Neutrophil (primary cell): ENCODE measurements at regions not wholly inside any gene's neighbourhood (a gene's known extent, or its start where the extent isn't known, plus 50 kb on each side); places are given as distances from the start of the nearest gene placed in this dataset.

Source experiments
- H3K27ac ChIP-seq: fragments of 200-600 bp; sonication (generic); 2 replicates; pipeline ENCODE4 v1.5.1; 2016; ENCODE audit warnings: mild to moderate bottlenecking, moderate library complexity
- H3K27me3 ChIP-seq: fragments of 200-600 bp; sonication (generic); 2 replicates; pipeline ENCODE4 v1.6.0; 2016; ENCODE audit warnings: mild to moderate bottlenecking
- H3K36me3 ChIP-seq: fragments of 200-600 bp; sonication (generic); 2 replicates; pipeline ENCODE4 v1.5.1; 2017
- H3K4me1 ChIP-seq, 2 experiments: fragments of 200-600 bp in 1 of 2; sonication (generic) in 1 of 2; 1 replicate in 1 of 2; 2 replicates in 1 of 2; pipeline versions ENCODE4 v1.5.1 to v1.6.1; 2013 to 2016; ENCODE audit warnings: low read depth in 1 of 2, low read length in 1 of 2, mild to moderate bottlenecking in 1 of 2, moderate library complexity in 1 of 2; ENCODE audit not compliant: control insufficient read depth in 1 of 2, insufficient read depth in 1 of 2
- H3K4me3 ChIP-seq, 2 experiments: fragments of 200-600 bp in 1 of 2; sonication (generic) in 1 of 2; 1 replicate in 1 of 2; 2 replicates in 1 of 2; pipeline ENCODE4 v1.5.1; 2013 to 2016; ENCODE audit warnings: low read depth in 1 of 2, low read length in 1 of 2, mild to moderate bottlenecking in 1 of 2, moderate library complexity in 1 of 2
- H3K9me3 ChIP-seq: fragments of 200-600 bp; sonication (generic); 2 replicates; pipeline ENCODE4 v1.5.1; 2016
- TF ChIP-seq, protein P1 (sequence below): fragments of 200-600 bp; sonication (generic); IDR thresholded peaks from 2 replicates; pipeline ENCODE4 v1.5.1; 2016; ENCODE audit warnings: antibody characterized with exemption

DNA sequence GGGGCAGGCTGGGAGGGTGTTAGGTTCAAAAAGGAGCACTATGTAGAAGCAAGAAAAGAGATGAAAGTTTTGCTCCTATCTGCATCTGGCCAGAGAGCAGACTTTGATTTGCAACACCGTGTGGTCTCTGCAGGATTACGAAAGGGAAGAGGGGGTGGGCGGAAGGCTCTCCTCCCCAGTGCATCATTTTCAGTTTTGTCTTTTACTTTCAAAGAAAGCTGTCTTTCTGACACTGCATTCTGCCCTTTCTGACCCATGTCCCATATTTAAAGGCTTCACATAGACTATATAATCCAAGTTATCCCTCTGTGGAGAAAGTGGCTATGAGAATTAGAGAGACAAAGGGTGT, 126.5 kb downstream of the RHOU start:
- no peak overlapping the region for H3K27ac ChIP-seq
- H3K4me1 ChIP-seq: peaks cover 0 to 3% of the 10 kb centered on the region in 2 experiments
- no peak overlapping the region for H3K4me3 ChIP-seq
- TF ChIP-seq, protein P1, sequence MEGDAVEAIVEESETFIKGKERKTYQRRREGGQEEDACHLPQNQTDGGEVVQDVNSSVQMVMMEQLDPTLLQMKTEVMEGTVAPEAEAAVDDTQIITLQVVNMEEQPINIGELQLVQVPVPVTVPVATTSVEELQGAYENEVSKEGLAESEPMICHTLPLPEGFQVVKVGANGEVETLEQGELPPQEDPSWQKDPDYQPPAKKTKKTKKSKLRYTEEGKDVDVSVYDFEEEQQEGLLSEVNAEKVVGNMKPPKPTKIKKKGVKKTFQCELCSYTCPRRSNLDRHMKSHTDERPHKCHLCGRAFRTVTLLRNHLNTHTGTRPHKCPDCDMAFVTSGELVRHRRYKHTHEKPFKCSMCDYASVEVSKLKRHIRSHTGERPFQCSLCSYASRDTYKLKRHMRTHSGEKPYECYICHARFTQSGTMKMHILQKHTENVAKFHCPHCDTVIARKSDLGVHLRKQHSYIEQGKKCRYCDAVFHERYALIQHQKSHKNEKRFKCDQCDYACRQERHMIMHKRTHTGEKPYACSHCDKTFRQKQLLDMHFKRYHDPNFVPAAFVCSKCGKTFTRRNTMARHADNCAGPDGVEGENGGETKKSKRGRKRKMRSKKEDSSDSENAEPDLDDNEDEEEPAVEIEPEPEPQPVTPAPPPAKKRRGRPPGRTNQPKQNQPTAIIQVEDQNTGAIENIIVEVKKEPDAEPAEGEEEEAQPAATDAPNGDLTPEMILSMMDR: no peak
- H3K36me3 ChIP-seq: no peaks in the 10 kb centered on the region
- H3K9me3 ChIP-seq: no peaks in the 10 kb centered on the region
- H3K27me3 ChIP-seq: no peaks in the 10 kb centered on the region

DNA sequence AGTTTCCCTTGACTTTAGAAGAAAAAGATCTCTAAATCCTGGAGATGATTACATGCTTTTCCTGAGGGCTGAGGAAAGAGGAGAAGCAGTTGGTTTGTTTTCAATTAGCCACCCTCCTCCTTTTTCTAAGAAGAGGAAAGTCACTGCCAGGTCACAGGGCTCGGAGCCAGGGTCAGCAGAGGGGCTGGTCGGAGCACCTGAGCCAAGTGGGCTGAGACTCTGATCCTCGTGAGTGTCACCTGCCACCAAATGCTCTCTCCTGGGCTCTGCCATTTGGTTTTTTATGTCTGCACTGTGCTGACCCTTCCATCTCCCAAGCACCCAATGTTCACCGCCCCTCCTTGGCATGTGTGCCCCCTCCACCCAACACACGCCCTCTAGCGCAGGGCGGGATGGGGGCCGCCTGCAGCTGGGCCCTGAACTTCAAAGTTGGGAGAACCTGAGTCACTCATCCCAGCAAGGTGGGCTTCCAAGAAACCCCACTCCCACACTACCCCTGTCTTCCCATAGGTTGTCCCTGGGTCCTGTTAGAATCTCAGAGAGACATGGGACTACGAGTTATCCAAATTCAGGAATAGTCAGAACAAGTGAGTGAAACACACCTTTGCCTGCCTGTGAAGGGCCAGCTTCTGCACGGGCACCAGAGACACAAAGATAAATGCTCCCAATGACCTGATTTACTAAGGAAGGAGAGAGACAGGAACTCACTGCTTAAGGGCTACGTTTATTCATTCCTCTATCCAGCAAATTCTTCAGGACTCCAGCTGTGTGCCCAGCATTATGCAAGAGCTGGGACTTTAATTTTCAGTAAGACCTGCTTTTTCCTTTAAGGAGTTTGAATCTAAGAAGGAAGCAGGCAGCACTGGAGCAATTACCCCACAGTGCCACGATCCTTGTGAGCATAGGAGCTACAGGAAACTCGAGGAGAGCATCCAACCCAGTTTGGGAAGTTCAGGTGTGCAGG, 127.5 kb downstream of the RHOU start:
- peaks cover 0 to 3% of the 10 kb centered on the region in 2 experiments for H3K4me1 ChIP-seq
- H3K27ac ChIP-seq: no peak overlapping the region
- no peaks in the 10 kb centered on the region for H3K9me3 ChIP-seq
- no peaks in the 10 kb centered on the region for H3K36me3 ChIP-seq
- TF ChIP-seq, protein P1: no peak
- no peak overlapping the region for H3K4me3 ChIP-seq
- no peaks in the 10 kb centered on the region for H3K27me3 ChIP-seq

DNA sequence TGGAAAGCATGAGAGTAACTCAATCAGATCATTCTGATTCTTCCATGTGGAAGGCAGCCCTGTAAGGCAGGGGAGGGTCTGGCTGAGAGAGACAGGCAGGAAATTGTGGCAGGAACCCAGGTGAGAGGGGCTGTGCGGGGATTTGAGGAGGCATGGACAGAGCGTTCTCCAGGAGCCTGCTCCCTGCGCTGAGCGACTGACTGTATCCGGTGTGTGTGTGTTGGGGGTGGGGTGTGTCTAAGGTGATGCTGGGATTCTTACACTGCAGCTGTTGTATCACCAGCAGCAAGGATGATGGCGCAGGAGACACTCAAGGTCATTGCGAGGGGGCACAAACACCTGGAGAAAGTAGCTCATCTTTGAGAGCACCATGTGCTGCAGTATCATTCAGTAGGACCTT, 128.5 kb downstream of the RHOU start:
- TF ChIP-seq, protein P1: no peak
- Histone ChIP-seq H3K27ac (no peak overlapping the region), H3K9me3 (no peaks in the 10 kb centered on the region), H3K36me3 (no peaks in the 10 kb centered on the region), H3K27me3 (no peaks in the 10 kb centered on the region), H3K4me1 (peaks cover 0 to 3% of the 10 kb centered on the region in 2 experiments), H3K4me3 (no peak overlapping the region)

DNA sequence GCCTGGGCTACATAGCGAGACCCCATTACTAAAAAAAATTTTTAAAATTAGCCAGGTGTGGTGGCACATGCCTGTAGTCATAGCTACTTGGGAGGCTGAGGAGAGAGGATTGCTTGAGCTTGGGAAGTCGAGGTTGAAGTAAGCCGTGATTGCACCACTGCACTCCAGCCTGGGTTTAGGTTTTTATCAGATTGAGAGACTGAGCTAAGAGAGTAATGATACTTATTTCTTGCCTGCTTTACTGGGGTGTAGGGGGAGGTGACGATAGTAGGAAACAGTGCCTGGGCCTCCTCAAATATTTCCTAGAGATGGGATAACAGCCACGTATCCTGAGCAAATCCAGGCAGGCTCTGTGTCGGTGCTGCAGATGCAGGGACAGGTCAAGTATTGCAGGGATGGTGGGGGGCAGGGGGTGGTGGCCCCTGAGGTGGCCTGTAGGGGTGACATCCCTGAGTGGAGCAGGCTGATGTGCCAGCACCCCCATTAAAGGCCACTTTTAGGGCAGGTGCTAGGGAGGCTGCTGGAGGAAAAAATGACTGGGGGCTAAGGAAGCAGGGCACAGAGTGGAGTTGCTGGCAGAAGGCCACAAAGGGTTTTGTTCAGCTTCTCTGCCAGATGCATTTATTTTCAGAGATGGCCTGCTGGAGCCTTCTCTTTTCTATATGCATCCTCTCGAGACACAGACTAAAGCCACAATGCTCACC, 130.5 kb downstream of the RHOU start:
- no peaks in the 10 kb centered on the region for H3K27me3 ChIP-seq
- H3K27ac ChIP-seq: no peak overlapping the region
- H3K36me3 ChIP-seq: no peaks in the 10 kb centered on the region
- H3K9me3 ChIP-seq: no peaks in the 10 kb centered on the region
- TF ChIP-seq, protein P1: no peak
- peaks cover 0 to 3% of the 10 kb centered on the region in 2 experiments for H3K4me1 ChIP-seq
- no peak overlapping the region for H3K4me3 ChIP-seq

DNA sequence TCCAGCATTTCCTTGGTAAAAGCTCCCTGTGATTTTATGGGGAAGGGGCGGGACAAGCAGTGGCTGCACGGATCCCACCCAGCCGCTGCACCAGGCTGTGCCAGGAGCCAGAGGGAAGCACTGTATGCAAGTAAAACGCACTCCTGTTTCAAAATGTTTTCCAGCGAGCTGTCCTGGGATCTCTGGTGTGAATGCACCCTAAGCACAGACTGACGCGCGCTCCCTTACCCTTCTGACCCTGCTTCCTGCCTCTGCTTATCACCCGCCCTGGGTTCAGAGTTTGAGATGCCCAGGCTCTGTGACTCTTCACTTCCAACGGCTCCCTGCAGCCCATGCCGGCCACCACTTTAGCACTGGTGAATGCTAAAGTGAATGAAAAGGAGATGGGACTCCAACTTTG, 131.2 kb downstream of the RHOU start:
- Histone ChIP-seq H3K4me1 (peaks cover 0 to 3% of the 10 kb centered on the region in 2 experiments), H3K4me3 (no peak overlapping the region), H3K36me3 (no peaks in the 10 kb centered on the region), H3K9me3 (no peaks in the 10 kb centered on the region), H3K27ac (no peak overlapping the region), H3K27me3 (no peaks in the 10 kb centered on the region)
- TF ChIP-seq, protein P1: no peak
